Neutrophil (primary cell): ENCODE measurements at regions not wholly inside any gene's neighbourhood (a gene's known extent, or its start where the extent isn't known, plus 50 kb on each side); places are given as distances from the start of the nearest gene placed in this dataset.

Source experiments
- H3K27ac ChIP-seq: fragments of 200-600 bp; sonication (generic); 2 replicates; pipeline ENCODE4 v1.5.1; 2016; ENCODE audit warnings: mild to moderate bottlenecking, moderate library complexity
- H3K27me3 ChIP-seq: fragments of 200-600 bp; sonication (generic); 2 replicates; pipeline ENCODE4 v1.6.0; 2016; ENCODE audit warnings: mild to moderate bottlenecking
- H3K36me3 ChIP-seq: fragments of 200-600 bp; sonication (generic); 2 replicates; pipeline ENCODE4 v1.5.1; 2017
- H3K4me1 ChIP-seq, 2 experiments: fragments of 200-600 bp in 1 of 2; sonication (generic) in 1 of 2; 1 replicate in 1 of 2; 2 replicates in 1 of 2; pipeline versions ENCODE4 v1.5.1 to v1.6.1; 2013 to 2016; ENCODE audit warnings: low read depth in 1 of 2, low read length in 1 of 2, mild to moderate bottlenecking in 1 of 2, moderate library complexity in 1 of 2; ENCODE audit not compliant: control insufficient read depth in 1 of 2, insufficient read depth in 1 of 2
- H3K4me3 ChIP-seq, 2 experiments: fragments of 200-600 bp in 1 of 2; sonication (generic) in 1 of 2; 1 replicate in 1 of 2; 2 replicates in 1 of 2; pipeline ENCODE4 v1.5.1; 2013 to 2016; ENCODE audit warnings: low read depth in 1 of 2, low read length in 1 of 2, mild to moderate bottlenecking in 1 of 2, moderate library complexity in 1 of 2
- H3K9me3 ChIP-seq: fragments of 200-600 bp; sonication (generic); 2 replicates; pipeline ENCODE4 v1.5.1; 2016
- CTCF ChIP-seq: fragments of 200-600 bp; sonication (generic); IDR thresholded peaks from 2 replicates; pipeline ENCODE4 v1.5.1; 2016; ENCODE audit warnings: antibody characterized with exemption

- Histone ChIP-seq H3K27ac (no peak overlapping the region), H3K27me3 (peaks cover 8% of the 10 kb centered on the region), H3K9me3 (no peaks in the 10 kb centered on the region), H3K4me1 (no peaks in the 10 kb centered on the region), H3K36me3 (no peaks in the 10 kb centered on the region), H3K4me3 (no peak overlapping the region)
- TF ChIP-seq CTCF, result no peak
Measured at GRCh38 chr16:54525104-54525503, 238.5 kb upstream of the IRX3 start.

GRCh38 chr16:54522584-54522983 lies 236.0 kb upstream of the IRX3 start:
- Histone ChIP-seq H3K9me3 (no peaks in the 10 kb centered on the region), H3K4me1 (no peaks in the 10 kb centered on the region), H3K27ac (no peak overlapping the region), H3K27me3 (peaks cover 8% of the 10 kb centered on the region), H3K36me3 (no peaks in the 10 kb centered on the region), H3K4me3 (no peak overlapping the region)
- no peak for TF ChIP-seq CTCF

- Histone ChIP-seq H3K27ac (no peak overlapping the region), H3K27me3 (peaks cover 8% of the 10 kb centered on the region), H3K4me1 (no peaks in the 10 kb centered on the region), H3K4me3 (no peak overlapping the region), H3K36me3 (no peaks in the 10 kb centered on the region), H3K9me3 (no peaks in the 10 kb centered on the region)
- TF ChIP-seq CTCF, result no peak
Measured at GRCh38 chr16:54521327-54521726, 234.7 kb upstream of the IRX3 start.

- H3K4me1 ChIP-seq, result no peaks in the 10 kb centered on the region
- H3K4me3 ChIP-seq, result no peak overlapping the region
- H3K36me3 ChIP-seq, result no peaks in the 10 kb centered on the region
- no peaks in the 10 kb centered on the region for H3K9me3 ChIP-seq
- no peak for TF ChIP-seq CTCF
- no peak overlapping the region for H3K27ac ChIP-seq
- peaks cover 8% of the 10 kb centered on the region for H3K27me3 ChIP-seq
Measured at GRCh38 chr16:54519161-54519695, 232.6 kb upstream of the IRX3 start.

- Histone ChIP-seq H3K9me3 (no peaks in the 10 kb centered on the region), H3K4me3 (no peak overlapping the region), H3K27me3 (peaks cover 8% of the 10 kb centered on the region), H3K4me1 (no peaks in the 10 kb centered on the region), H3K27ac (no peak overlapping the region), H3K36me3 (no peaks in the 10 kb centered on the region)
- TF ChIP-seq CTCF, result no peak
Measured at GRCh38 chr16:54517181-54517580, 230.6 kb upstream of the IRX3 start.
